ENCODE measurements at regions not wholly inside any gene's neighbourhood (a gene's known extent, or its start where the extent isn't known, plus 50 kb on each side); places are given as distances from the start of the nearest gene placed in this dataset.

GRCh38 chr5:125263356-125263755 is 516.9 kb upstream of the ZNF608 start:
- no peak for TF ChIP-seq GATA2 (IDR thresholded peaks at IDR 0.05; ENCODE audit: low read depth, low read length)
- TF ChIP-seq GATA3 (IDR thresholded peaks at IDR 0.05; ENCODE audit: low read depth, low read length), result no peak

Measured in SH-SY5Y (cell line).